MM.1S (cell line): ENCODE measurements at regions not wholly inside any gene's neighbourhood (a gene's known extent, or its start where the extent isn't known, plus 50 kb on each side); places are given as distances from the start of the nearest gene placed in this dataset.

Experiments used
- CTCF ChIP-seq: fragments of 300-600 bp; sonication (generic); IDR thresholded peaks from 2 replicates; pipeline ENCODE4 v1.5.1; 2016; ENCODE audit warnings: antibody characterized with exemption, low read length, mixed read lengths
- EZH2 ChIP-seq: fragments of 300-600 bp; sonication (generic); optimal IDR thresholded peaks from 2 replicates; pipeline ENCODE3; 2017; ENCODE audit warnings: low read depth, mild to moderate bottlenecking, antibody characterized with exemption, low read length, mixed read lengths

DNA sequence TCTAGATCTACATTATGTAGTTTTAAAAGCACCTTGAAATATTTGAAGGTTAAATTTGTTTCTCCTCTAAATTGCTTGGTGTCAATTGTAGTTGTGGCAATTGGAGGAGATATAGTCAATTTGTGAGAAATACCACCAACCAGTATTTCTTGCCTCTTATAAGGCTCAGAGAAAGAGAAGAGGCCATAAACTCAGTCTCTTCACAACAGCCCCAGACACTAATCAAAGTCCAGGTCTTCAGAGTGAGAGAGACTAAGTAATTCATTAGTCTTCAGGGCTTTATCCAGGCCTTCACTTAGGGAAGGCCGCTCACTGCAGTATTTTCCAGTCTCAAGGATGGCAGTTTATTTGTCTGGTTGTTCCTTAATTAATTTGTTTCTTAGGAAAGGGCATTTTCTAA is 168.0 kb upstream of the RGMB start:
- TF ChIP-seq CTCF (no peak), EZH2 (no peak)
